ENCODE measurements at regions not wholly inside any gene's neighbourhood (a gene's known extent, or its start where the extent isn't known, plus 50 kb on each side); places are given as distances from the start of the nearest gene placed in this dataset.

DNA sequence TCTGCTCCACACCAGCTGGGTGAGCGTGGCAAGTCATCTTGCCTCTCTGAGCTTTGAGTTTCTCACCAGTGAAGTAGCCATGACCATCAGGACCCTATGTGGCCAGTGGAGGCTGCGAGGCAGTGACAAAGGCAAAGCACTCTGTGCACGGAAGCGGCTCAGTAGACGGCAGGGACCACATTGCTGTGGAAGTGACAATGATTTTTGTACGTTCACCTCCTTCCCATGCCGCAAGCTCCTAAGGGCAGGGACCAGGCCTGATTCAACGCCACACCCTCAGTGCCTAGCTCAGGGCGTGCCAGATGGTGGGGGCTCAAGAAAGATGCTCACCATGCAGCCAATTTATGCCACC lies 210.5 kb downstream of the MATN1 start:
- no peak for DNase-seq

DNA sequence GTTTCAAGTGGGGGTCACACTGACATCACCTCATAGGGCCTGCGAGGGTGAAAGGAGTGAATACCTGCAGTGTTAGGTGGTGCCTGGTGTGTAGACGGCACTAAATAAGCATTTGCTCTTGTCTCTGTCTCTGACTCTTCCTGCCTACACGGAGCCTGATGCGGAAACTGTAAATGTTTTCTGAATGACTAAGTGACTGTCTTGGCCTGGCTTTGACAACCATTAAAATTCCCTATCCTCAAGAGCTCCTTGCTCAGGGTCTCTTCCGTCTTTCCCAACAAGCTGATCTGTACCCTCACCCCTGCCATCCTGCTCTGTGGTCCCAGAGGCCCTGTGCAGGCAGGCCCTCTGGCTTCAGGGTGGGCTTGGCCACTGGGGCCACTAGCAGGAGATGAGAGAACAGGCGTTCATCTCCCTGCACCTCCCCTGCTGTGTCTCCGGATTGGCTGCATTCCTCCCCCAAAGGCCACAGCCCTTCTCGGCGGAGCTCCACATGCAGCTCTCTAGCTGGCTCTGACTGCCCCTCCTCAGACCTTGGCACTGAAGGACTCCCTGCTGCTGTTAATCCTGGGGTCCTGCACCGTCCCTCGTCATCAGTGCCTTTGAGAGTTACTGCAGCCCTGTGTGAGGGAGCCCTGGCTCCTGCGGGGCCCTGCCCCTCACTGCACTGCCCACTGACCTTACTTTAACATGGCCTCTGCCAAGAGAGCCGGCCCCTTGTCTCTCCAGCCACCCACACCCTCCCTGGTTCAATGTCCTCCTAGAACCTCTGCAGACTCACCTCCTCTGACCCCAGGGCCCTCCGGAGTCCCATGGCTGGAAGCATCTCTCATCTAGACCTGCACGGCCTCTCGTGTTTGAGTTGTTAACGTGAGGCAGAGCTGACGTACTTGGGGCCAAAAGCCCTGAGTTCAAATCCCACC lies 211.1 kb downstream of the MATN1 start:
- DNase-seq, result no peak

DNA sequence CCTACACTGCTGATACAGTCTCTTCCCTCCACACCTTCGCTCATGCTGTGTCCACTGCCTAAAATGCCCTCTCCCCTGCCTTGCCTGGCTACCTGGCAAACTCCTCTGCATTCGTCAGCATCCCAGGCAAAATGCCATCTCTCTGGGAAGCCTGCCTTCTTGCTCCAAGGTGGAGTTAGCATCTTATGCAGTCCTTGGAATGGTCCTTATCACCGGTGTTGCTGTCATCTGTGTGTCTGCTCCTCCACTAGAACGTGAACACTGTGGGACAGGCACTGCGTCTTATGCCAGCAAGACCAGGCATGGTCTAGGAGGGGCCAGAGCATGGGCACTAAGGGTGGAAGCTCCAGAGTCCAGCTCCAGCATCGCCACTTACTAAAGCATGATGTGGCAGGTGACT lies 211.8 kb downstream of the MATN1 start:
- DNase-seq, result no peak

DNA sequence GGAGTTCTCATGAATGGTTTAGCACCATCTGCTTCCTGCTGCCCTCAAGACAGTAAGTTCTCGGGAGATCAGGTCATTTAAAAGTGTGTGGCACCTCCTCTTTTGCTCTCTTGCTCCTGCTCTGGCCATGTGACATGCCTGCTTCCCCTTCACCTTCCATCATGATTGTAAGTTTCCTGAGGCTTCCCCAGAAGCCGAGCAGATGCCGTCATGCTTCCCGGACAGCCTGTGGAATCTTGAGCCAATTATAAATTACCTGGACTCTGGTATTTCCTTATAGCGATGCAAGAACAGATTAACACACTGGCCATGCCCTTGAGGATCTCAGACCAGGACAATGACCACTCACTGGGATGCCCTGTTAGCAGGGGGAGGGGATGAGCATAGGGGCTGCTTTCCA lies 212.3 kb downstream of the MATN1 start:
- no peak for DNase-seq

DNA sequence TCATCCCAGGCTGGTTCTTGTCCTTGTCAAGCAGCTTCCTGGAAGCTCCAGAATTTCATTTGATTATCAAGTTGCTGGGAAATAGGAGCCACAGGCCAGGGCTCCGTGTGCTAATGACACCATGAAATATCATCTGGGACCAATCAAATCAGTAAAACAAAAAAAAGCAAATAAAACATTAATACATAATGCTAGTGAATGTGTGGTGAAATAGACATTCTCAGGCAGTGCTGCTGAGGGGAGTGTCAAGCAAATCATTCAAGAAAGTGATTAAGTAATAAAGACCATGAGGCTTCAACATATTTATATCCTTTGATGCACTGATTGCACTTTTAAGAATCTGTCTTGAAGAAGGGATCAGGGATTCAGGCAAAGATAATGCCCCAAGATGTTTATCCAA lies 213.7 kb downstream of the MATN1 start:
- DNase-seq, result no peak

DNA sequence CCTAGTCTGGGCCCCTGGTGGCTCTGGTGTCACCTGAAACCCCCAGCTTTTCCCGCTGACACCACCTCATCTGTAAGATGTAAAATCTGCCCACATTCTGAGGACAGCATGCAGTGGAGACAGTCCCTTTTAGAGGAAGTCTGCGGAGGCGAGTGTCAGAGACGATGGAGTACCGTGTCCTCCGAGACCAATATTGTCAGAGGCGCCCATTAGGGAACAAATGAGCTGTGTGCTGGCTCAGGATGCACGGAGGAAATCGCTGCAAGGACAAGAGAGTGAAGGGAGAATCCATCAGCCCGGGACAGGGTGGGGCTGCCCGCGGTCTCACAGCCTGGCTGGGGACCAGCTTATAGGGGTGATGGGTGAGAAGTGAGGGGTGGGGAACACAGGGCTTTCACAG lies 214.8 kb downstream of the MATN1 start:
- no peak for DNase-seq

DNA sequence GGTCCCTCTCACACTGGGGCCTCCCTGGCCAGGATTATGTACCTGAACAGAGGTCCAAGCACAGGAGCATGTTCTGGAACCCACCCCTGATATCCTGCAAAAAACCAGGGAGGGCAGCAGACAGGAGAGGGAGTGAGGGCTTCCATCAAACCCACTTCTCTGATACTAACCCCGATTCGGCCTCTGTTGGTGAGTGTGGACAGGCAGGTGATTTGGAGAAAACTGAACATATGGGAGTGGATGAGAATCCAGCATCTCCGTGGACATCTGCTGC lies 215.3 kb downstream of the MATN1 start:
- no peak for DNase-seq

DNA sequence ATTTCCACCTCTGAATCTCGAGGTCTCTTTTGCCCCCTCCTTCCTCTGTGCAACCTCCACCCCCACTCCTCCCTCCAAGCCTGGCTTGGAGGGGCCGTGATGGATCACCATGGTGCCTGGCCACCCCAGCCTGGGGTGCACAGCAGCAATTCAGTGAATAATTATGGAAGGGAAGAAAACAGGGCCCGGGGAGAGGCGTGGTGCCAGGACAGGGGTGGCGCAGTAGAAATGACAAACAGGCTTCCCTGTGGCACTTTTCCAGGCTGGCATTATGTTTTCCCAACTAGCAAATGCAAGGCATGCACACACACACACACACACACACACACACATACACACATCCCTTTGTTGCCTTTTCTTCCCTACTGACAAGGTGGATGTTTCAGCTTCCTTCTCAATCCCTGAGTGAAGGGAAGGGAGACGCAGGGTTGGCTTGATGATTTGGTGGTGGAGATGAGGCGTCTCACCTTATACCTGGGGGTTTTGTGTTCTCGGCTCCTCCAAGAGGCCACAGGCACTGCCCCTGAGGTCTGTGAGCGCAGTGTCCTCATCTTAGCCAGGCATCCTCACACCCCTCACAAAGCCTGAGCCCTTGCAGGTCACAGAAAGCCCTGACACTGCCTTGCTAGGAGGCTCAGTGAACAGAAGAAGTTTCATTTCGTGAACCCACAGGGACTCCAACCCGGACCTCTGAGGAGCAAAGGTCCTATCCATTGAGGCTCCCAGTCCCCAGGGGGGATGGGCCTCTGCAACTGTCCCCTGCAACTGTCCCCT lies 215.8 kb downstream of the MATN1 start:
- no peak for DNase-seq

DNA sequence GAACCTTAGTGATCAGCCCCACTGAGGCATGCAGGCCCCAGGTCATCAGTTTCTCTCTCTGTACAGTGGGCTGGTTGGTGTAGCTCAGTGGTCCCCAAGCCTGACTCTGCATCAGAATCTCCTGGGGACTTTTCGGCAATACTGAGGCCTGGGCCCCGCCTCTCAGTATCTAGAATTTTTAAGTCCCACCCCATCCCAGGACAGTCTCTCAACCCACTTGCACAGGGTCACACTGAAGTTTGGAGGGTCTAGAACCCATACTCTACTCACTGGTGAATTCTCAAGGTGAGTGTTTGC lies 216.4 kb downstream of the MATN1 start:
- no peak for DNase-seq

DNA sequence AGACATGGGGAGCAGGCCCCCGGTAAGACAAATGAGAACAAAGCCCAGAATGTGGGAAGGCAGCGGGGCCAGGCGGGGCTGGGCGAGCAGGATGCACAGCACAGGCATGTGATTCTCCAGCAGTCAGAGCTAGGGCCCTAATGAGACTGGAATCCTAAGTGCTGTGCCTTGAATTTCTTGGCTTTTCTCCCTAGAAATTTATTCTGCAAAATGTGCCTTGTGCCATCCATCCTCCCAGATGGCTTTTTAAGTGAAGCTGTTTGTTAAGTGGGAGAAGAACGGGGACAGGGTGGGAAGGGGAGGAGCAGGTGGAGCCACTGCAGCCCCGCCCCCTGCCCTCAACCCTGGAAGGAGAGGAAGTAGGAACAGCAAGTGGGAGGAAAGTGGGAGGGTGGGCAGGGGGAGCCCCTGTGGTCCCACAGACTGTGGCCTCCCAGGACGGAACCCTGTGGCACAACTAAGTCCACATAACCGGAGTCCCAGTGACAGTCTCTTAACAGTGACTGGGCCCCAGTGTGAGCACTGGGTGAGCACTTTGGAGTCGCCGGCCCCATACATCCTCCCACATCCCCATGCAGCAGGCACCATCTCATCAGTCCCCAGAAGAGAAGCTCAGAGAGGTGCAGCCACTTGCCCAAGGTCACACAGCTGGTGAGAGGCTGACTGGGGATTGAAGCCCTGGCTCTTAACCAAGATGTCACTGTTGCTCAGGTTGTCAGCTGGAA lies 216.9 kb downstream of the MATN1 start:
- no peak for DNase-seq

DNA sequence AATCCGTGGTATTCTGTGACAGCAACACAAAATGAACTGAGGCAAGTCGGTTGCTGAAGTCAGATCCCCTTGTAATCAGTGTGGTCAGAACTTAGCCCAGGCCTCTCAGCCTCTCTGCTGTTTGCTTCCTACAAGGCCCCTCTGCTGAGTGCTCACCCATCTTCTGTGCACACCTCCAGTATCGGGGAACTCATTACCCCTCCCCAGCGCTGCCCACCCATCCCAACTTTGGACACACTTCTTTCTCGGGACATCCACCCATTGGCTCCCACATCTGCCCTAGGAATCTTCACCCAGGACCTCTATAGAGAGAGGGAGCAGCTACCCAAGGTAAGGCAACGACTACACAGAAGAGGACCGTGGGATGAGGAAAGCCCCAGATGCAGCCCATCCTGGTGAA lies 217.5 kb downstream of the MATN1 start:
- no peak for DNase-seq

DNA sequence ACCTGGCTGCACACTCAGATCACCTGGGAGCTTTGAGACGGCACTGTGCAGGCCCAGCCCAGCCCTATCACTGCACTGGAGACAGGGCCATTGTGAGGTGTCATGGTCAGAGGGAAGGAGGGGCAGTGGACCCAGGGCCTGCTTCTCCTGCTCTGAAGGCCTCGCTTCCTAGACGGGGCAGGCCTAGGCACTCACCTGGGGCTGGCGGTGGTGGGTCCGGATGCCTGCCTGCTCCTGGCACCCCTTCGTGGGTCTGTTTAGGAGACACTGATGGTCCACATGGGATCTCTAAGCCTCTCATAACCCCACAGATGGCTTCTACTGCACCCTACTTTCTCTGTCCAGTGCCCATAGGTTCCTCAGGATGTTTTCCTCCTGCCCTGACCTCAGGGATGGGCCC lies 230.9 kb downstream of the MATN1 start:
- DNase-seq, result no peak

DNA sequence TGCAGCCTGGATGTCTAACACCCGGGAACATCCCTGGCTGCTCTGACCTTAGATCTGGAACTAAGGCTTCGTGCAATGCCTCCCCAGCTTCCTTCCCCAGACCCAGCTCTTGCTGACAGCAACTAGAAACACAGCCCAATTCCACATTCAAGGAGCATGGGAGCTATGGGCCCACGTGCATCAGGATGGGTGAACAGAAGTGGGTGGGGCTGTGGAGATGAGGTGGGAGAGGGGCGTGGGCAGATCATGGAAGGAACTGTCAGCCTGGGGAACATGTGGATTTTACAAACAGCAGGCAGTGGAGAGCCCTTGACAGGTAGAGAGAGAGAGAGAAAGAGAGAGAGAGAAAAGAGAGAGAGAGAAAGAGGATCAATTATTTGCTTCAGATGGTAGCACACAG lies 231.6 kb downstream of the MATN1 start:
- DNase-seq, result no peak

DNA sequence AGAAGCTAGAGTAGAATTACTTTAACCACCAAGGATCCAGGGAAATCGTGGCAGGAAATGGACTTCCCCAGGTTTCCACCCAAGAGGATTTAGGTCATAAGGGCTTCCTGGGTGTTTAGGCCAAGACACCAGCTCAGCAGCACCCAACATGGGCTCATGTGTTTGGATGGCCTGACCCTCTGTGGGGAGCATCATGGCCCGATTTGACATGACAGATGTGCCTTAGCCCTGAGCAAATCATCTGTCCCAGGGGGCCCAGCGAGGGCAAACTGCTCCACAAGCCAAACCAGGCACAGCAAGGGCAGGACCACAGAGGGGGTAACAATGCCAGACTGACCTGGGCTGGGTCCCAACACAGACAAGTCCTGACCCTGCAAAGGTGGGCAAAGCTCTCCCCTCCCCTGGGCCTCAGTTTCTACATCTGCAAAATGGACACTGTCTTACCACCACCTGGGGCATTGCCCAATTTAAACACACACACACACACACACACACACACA lies 232.8 kb downstream of the MATN1 start:
- no peak for DNase-seq

DNA sequence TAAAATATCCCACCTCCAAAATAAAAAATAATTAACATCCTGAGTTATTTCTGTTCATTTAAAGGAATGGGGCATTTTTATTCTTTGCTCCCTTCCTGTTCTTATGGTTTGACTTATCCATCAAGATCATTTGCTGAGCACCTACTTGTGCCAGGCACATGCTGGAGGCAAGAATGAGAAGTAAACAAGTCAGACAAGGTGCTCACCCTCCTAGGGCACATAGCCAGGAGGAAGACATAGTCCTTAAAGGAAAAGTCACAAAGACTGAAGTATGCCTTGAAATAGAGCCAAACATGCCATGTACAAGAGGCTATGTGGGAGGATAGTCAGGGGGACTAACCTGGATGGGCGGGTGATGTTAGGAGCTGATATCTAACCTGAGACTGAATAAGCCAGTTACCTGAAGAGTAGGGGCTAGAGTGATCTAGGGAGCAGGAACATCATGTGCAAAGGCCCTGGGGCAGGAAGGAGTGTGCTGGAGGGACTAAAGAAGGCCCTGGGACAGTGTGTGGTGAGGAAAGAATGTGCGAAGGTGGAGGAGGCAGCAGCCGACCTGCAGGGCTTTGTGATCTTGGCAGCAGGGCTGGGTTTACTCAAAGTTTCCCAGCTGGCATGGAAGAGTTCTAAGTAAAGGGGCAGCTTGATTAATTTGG lies 233.5 kb downstream of the MATN1 start:
- DNase-seq, result no peak

DNA sequence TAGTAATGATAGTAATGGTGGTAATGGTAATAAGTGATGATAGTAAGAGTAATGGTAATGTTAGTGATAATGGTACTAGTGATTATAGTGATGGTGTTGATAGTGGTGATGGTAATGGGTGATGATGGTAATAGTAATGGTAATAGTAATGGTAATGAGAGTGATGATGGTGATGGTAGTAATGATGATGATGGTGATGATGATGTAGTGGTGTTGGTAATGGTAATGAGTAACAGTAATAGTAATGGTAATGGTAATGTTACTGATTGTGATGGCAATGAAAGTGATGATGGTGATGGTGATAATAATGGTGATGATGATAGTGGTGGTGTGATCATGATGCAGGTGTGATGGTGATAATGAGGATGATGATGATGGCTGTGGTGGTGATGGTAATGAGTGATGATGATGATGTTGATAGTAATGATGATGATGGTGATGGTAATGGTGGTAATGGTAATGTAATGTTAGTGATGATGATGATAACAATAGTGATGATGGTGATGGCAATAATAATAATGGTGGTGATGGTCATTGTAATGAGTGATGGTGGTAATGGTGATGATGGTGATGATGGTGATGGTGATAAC lies 235.0 kb downstream of the MATN1 start:
- no peak for DNase-seq

DNA sequence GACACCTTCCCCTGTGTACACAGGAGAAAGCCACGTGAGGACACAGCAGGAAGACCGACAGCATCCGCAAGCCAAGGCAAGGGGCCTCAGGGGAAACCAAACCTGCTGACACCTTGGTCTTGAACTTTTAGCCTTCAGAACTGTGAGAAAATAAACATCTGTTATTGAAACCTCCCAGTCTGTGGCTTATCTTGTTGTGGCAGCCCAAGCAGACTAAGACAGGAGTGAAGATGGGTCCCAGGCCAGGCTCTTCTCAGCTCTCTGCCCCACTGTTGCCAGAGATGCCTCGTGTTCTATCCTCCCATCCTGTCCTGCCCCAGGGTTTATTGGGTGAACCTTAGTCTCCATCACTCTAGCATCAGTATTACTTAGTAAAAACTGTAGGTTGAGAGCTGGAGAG lies 236.3 kb downstream of the MATN1 start:
- DNase-seq, result no peak

DNA sequence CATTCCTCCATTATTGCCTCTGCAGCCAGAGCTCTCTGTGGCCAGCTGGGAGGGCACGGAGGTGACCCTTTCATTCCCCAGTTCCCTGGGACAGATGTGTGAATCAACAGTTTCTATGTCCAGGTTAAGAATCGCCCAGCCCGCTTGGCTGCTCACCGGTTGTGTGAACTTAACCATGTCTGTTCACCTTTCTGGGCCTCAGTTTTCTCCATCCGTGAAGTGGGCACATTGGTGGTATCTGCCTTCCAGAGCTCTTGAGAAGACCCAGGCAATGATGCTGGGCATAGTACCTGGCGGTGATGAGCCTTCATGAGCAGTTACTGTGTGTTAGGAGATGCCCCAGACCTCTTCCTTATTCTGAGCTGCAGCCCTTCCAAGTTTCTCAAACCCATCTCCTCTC lies 238.3 kb downstream of the MATN1 start:
- no peak for DNase-seq

DNA sequence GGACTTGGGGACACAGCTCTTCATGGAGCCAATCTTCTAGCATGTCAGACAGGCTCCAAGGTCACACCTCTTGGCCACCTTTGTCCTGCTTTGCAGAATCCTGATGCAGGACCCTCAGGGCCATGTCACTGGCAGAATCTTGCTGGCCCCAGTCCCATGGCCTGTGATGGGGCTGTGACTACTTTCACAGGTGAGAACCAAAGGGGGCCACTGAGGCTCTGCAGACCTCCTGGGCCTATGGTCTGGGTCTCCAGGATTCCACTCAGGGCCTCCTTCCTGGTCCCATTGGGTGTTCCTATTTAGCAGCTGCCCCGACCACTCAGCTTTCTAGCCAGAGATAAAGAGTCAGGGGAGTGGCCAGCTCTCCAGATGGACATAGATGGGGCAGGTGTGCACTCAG lies 238.7 kb downstream of the MATN1 start:
- DNase-seq, result no peak

DNA sequence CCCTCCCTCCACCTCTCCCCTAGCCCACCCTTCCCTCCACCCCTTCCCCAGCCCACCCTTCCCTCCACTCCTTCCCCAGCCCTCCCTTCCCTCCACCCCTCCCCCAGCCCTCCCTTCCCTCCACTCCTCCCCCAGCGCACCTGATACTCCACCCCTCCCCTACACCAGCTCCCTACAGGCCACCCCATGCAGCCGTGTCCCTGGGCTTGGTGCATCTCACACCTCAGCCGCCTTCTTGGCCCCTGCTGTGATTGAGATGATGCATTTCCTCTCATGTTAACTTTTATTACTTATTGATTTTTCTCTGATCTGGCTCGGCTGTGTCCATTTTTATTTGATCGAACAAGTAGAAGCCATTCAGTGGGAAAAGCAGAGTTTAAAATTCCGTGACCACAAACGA lies 243.8 kb downstream of the MATN1 start:
- DNase-seq, result no peak

DNA sequence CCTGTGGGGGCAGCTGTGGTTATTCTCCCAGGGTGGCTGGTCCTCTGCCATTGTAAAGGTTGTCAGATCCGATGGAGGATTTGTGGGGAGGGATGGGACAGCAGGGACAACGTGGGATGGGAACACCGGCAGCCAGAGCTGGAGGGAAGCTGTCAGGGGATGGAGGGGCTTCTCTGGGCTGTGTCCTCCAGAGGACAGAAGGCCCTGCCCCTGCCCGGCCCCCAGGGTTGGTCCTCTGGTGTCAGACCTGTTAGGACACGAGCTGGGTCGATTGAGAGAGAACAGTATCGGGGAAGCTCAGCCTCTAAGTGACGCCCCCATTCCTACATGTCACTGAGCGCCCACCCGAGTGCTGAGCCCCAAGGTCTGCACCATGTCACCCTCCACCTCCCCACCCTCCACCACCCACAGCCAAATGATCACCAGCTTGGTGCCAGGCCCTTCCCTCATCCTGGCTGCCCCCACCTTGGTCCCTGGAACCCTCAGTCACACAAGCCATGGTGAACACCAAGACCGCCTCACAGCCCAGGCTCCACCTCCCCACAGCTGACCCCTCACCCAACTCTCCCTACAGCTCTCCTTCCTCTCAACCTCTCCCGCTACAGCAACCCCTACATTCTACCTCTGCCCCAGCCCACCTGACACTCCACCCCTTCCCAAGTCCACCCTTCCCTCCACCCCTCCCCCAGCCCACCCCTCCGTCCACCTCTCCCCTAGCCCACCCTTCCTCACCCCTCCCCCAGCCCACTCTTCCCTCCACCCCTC lies 244.4 kb downstream of the MATN1 start:
- DNase-seq, result no peak

DNA sequence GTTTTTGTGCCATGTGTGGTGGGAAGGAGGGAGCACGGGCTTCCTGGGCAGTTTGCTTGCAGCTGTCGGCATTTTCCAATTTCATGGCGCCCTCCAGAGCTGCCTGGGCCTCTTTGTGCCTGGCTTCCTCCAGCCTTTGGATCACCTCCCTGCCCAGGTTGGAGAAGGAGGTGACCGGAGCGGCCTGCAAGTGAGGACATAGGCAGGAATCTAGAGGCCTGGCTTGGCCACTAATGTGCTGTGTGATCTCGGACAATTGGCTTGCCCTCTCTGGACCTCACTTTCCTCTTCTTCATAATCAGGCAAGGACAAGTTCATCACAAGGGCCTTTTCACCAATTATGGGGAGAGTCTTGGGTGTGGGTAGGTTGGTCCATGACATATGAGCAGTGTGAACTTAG lies 245.1 kb downstream of the MATN1 start:
- DNase-seq, result no peak
